Naive B cell (primary cell): ENCODE measurements at regions not wholly inside any gene's neighbourhood (a gene's known extent, or its start where the extent isn't known, plus 50 kb on each side); places are given as distances from the start of the nearest gene placed in this dataset.

Experiments used
- ATAC-seq, 2 donors: fragments of 150-1000 bp; cut with Tn5 transposase; 2 replicates each; pipeline ENCODE4 v1.10.0; 2021; ENCODE audit warnings: low read depth in 2 of 2, mild to moderate bottlenecking in 2 of 2, moderate library complexity in 2 of 2
- DNase-seq: peaks from one replicate; pipeline ENCODE4 v3.0.0; 2022
- H3K27ac Mint-ChIP-seq, 6 donors: one replicate each; pipeline ENCODE4 v1.8.0; 2020 to 2022; ENCODE audit warnings: mild to moderate bottlenecking in 6 of 6, mixed read lengths in 6 of 6, moderate library complexity in 5 of 6, inconsistent platforms in 2 of 6
- H3K27me3 Mint-ChIP-seq, 3 donors: one replicate each; pipeline ENCODE4 v1.8.0; 2021 to 2022; ENCODE audit warnings: mixed read lengths in 3 of 3, mild to moderate bottlenecking in 1 of 3
- H3K36me3 Mint-ChIP-seq, 2 donors: one replicate each; pipeline ENCODE4 v1.8.0; 2020 to 2022; ENCODE audit warnings: mixed read lengths in 2 of 2, inconsistent platforms in 1 of 2, mild to moderate bottlenecking in 1 of 2
- H3K4me1 Mint-ChIP-seq, 3 donors: one replicate each; pipeline ENCODE4 v1.8.0; 2020 to 2022; ENCODE audit warnings: mixed read lengths in 3 of 3, inconsistent platforms in 1 of 3, mild to moderate bottlenecking in 1 of 3, moderate library complexity in 1 of 3
- H3K4me3 Mint-ChIP-seq, 8 donors: one replicate each; pipeline ENCODE4 v1.8.0; 2020 to 2022; ENCODE audit warnings: mild to moderate bottlenecking in 8 of 8, mixed read lengths in 8 of 8, moderate library complexity in 8 of 8, inconsistent platforms in 2 of 8
- H3K9me3 Mint-ChIP-seq, 7 donors: one replicate each; pipeline ENCODE4 v1.8.0; 2020 to 2022; ENCODE audit warnings: mixed read lengths in 7 of 7, mild to moderate bottlenecking in 5 of 7, inconsistent platforms in 2 of 7, moderate library complexity in 1 of 7

GRCh38 chr15:94584833-94585244, 353.5 kb downstream of the MCTP2 start:
- Mint-ChIP-seq H3K9me3 (peaks cover 0 to 4% (median 0%) of the 10 kb centered on the region in 7 donors), H3K4me1 (peaks cover 4 to 11% (median 9%) of the 10 kb centered on the region in 3 donors), H3K4me3 (peak overlapping the region in 1 of 8 donors; percentile 7), H3K27ac (peak overlapping the region in 1 of 6 donors; percentile 19), H3K36me3 (peaks cover 0 to 4% of the 10 kb centered on the region in 2 donors), H3K27me3 (peaks cover 68 to 78% (median 74%) of the 10 kb centered on the region in 3 donors)
- DNase-seq, result no peak
- ATAC-seq, result peak in 1 of 2 donors; percentile 33

GRCh38 chr15:94586099-94586498, 354.7 kb downstream of the MCTP2 start:
- no peak for DNase-seq
- Mint-ChIP-seq H3K4me3 (no peak overlapping the region), H3K36me3 (peaks cover 0 to 4% of the 10 kb centered on the region in 2 donors), H3K27me3 (peaks cover 66 to 75% (median 73%) of the 10 kb centered on the region in 3 donors), H3K27ac (no peak overlapping the region), H3K4me1 (peaks cover 4 to 9% (median 5%) of the 10 kb centered on the region in 3 donors), H3K9me3 (peaks cover 0 to 4% (median 0%) of the 10 kb centered on the region in 7 donors)
- no peak for ATAC-seq

- peaks cover 0 to 4% (median 0%) of the 10 kb centered on the region in 7 donors for H3K9me3 Mint-ChIP-seq
Measured at GRCh38 chr15:94587113-94587512, 355.8 kb downstream of the MCTP2 start.

GRCh38 chr15:94588993-94589392, 357.6 kb downstream of the MCTP2 start:
- ATAC-seq (no peak), DNase-seq (no peak)
- H3K9me3 Mint-ChIP-seq, result peaks cover 0 to 4% (median 0%) of the 10 kb centered on the region in 7 donors
- H3K4me3 Mint-ChIP-seq, result no peak overlapping the region
- H3K27ac Mint-ChIP-seq, result no peak overlapping the region
- peaks cover 65 to 71% (median 68%) of the 10 kb centered on the region in 3 donors for H3K27me3 Mint-ChIP-seq
- H3K4me1 Mint-ChIP-seq, result peaks cover 4 to 9% (median 5%) of the 10 kb centered on the region in 3 donors
- peaks cover 0 to 4% of the 10 kb centered on the region in 2 donors for H3K36me3 Mint-ChIP-seq

More at GRCh38 chr15:94587113-94587512, 355.8 kb downstream of the MCTP2 start:
- Mint-ChIP-seq H3K27ac (no peak overlapping the region), H3K4me1 (peaks cover 4 to 9% (median 5%) of the 10 kb centered on the region in 3 donors), H3K4me3 (peak overlapping the region in 1 of 8 donors; percentile 0), H3K27me3 (peaks cover 62 to 71% (median 70%) of the 10 kb centered on the region in 3 donors), H3K36me3 (peaks cover 0 to 4% of the 10 kb centered on the region in 2 donors)
- DNase-seq (no peak), ATAC-seq (no peak)

- H3K4me3 Mint-ChIP-seq, result no peak overlapping the region
- H3K36me3 Mint-ChIP-seq, result no peaks in the 10 kb centered on the region
- peaks cover 0 to 3% (median 0%) of the 10 kb centered on the region in 7 donors for H3K9me3 Mint-ChIP-seq
- H3K27me3 Mint-ChIP-seq, result peaks cover 52 to 64% (median 63%) of the 10 kb centered on the region in 3 donors
- no peaks in the 10 kb centered on the region for H3K4me1 Mint-ChIP-seq
- DNase-seq, result no peak
- no peak overlapping the region for H3K27ac Mint-ChIP-seq
- no peak for ATAC-seq
Measured at GRCh38 chr15:94592495-94592894, 361.1 kb downstream of the MCTP2 start.

- Mint-ChIP-seq H3K27ac (no peak overlapping the region), H3K36me3 (no peaks in the 10 kb centered on the region), H3K4me1 (no peaks in the 10 kb centered on the region), H3K9me3 (peaks cover 0 to 3% (median 0%) of the 10 kb centered on the region in 7 donors), H3K4me3 (no peak overlapping the region), H3K27me3 (peaks cover 52 to 59% (median 58%) of the 10 kb centered on the region in 3 donors)
- ATAC-seq, result no peak
- DNase-seq, result no peak
Measured at GRCh38 chr15:94596707-94597106, 365.3 kb downstream of the MCTP2 start.

GRCh38 chr15:94600505-94600904, 369.1 kb downstream of the MCTP2 start:
- peaks cover 35 to 46% (median 43%) of the 10 kb centered on the region in 3 donors for H3K27me3 Mint-ChIP-seq
- peak overlapping the region in 1 of 8 donors; percentile 43 for H3K4me3 Mint-ChIP-seq
- no peaks in the 10 kb centered on the region for H3K36me3 Mint-ChIP-seq
- H3K9me3 Mint-ChIP-seq, result peaks cover 0 to 2% (median 0%) of the 10 kb centered on the region in 7 donors
- no peak overlapping the region for H3K27ac Mint-ChIP-seq
- ATAC-seq, result no peak
- H3K4me1 Mint-ChIP-seq, result no peaks in the 10 kb centered on the region
- no peak for DNase-seq

- DNase-seq (no peak), ATAC-seq (no peak)
- Mint-ChIP-seq H3K27ac (no peak overlapping the region), H3K4me3 (no peak overlapping the region), H3K9me3 (peaks cover 0 to 8% (median 0%) of the 10 kb centered on the region in 7 donors), H3K36me3 (no peaks in the 10 kb centered on the region), H3K27me3 (peaks cover 32 to 51% (median 44%) of the 10 kb centered on the region in 3 donors), H3K4me1 (peaks cover 5 to 10% (median 9%) of the 10 kb centered on the region in 3 donors)
Measured at GRCh38 chr15:94602754-94603470, 371.6 kb downstream of the MCTP2 start.

GRCh38 chr15:94606286-94606685, 374.9 kb downstream of the MCTP2 start:
- ATAC-seq (no peak), DNase-seq (no peak)
- peaks cover 5 to 10% (median 9%) of the 10 kb centered on the region in 3 donors for H3K4me1 Mint-ChIP-seq
- H3K9me3 Mint-ChIP-seq, result peaks cover 0 to 8% (median 1%) of the 10 kb centered on the region in 7 donors
- H3K4me3 Mint-ChIP-seq, result no peak overlapping the region
- H3K36me3 Mint-ChIP-seq, result no peaks in the 10 kb centered on the region
- no peak overlapping the region for H3K27ac Mint-ChIP-seq
- peaks cover 36 to 44% (median 43%) of the 10 kb centered on the region in 3 donors for H3K27me3 Mint-ChIP-seq

- Mint-ChIP-seq H3K27me3 (peaks cover 43 to 48% (median 48%) of the 10 kb centered on the region in 3 donors), H3K36me3 (no peaks in the 10 kb centered on the region), H3K9me3 (peaks cover 0 to 8% (median 1%) of the 10 kb centered on the region in 7 donors), H3K4me1 (peaks cover 5 to 10% (median 9%) of the 10 kb centered on the region in 3 donors), H3K4me3 (no peak overlapping the region), H3K27ac (peak overlapping the region in 1 of 6 donors; percentile 42)
- DNase-seq (no peak), ATAC-seq (no peak)
Measured at GRCh38 chr15:94607176-94607654, 375.9 kb downstream of the MCTP2 start.

GRCh38 chr15:94610069-94610468, 378.7 kb downstream of the MCTP2 start:
- no peak for ATAC-seq
- DNase-seq, result no peak

GRCh38 chr15:94610485-94610884, 379.1 kb downstream of the MCTP2 start:
- ATAC-seq (no peak), DNase-seq (no peak)
- Mint-ChIP-seq H3K4me1 (peaks cover 5 to 10% (median 9%) of the 10 kb centered on the region in 3 donors), H3K36me3 (no peaks in the 10 kb centered on the region), H3K4me3 (no peak overlapping the region), H3K27me3 (peaks cover 42 to 48% (median 48%) of the 10 kb centered on the region in 3 donors), H3K27ac (no peak overlapping the region), H3K9me3 (peaks cover 0 to 11% (median 1%) of the 10 kb centered on the region in 7 donors)

More at GRCh38 chr15:94610069-94610468, 378.7 kb downstream of the MCTP2 start:
- H3K4me1 Mint-ChIP-seq, result peaks cover 5 to 10% (median 9%) of the 10 kb centered on the region in 3 donors
- peaks cover 0 to 13% (median 1%) of the 10 kb centered on the region in 7 donors for H3K9me3 Mint-ChIP-seq
- H3K27ac Mint-ChIP-seq, result no peak overlapping the region
- H3K36me3 Mint-ChIP-seq, result no peaks in the 10 kb centered on the region
- no peak overlapping the region for H3K4me3 Mint-ChIP-seq
- peaks cover 46 to 52% (median 52%) of the 10 kb centered on the region in 3 donors for H3K27me3 Mint-ChIP-seq

- peaks cover 32 to 43% (median 43%) of the 10 kb centered on the region in 3 donors for H3K27me3 Mint-ChIP-seq
- DNase-seq, result no peak
Measured at GRCh38 chr15:94611656-94612055, 380.3 kb downstream of the MCTP2 start.

More at GRCh38 chr15:94611656-94612055, 380.3 kb downstream of the MCTP2 start:
- Mint-ChIP-seq H3K9me3 (peaks cover 0 to 8% (median 3%) of the 10 kb centered on the region in 7 donors), H3K4me3 (no peak overlapping the region), H3K27ac (peak overlapping the region in 1 of 6 donors; percentile 30), H3K36me3 (no peaks in the 10 kb centered on the region), H3K4me1 (peaks cover 5 to 10% (median 9%) of the 10 kb centered on the region in 3 donors)
- no peak for ATAC-seq
